ENCODE measurements at regions not wholly inside any gene's neighbourhood (a gene's known extent, or its start where the extent isn't known, plus 50 kb on each side); places are given as distances from the start of the nearest gene placed in this dataset.

GRCh38 chr5:13217636-13218035 is 726.9 kb downstream of the DNAH5 start:
- TF ChIP-seq SNAI2 (CRISPR knock-in tag; IDR thresholded peaks at IDR 0.05): no peak
- TF ChIP-seq CSDC2 (CRISPR knock-in tag; IDR thresholded peaks at IDR 0.05): no peak
- no peak for TF ChIP-seq ZFP30 (CRISPR knock-in tag; IDR thresholded peaks at IDR 0.05)
- no peak for TF ChIP-seq OSR1 (CRISPR knock-in tag; IDR thresholded peaks at IDR 0.05)
- no peak for TF ChIP-seq TOX (CRISPR knock-in tag; IDR thresholded peaks at IDR 0.05; ENCODE audit: borderline replicate concordance)
- no peak for TF ChIP-seq PATZ1 (CRISPR knock-in tag; IDR thresholded peaks at IDR 0.05; ENCODE audit: borderline replicate concordance)
- TF ChIP-seq ZFP3 (CRISPR knock-in tag; IDR thresholded peaks at IDR 0.05): no peak
- TF ChIP-seq, protein P1, sequence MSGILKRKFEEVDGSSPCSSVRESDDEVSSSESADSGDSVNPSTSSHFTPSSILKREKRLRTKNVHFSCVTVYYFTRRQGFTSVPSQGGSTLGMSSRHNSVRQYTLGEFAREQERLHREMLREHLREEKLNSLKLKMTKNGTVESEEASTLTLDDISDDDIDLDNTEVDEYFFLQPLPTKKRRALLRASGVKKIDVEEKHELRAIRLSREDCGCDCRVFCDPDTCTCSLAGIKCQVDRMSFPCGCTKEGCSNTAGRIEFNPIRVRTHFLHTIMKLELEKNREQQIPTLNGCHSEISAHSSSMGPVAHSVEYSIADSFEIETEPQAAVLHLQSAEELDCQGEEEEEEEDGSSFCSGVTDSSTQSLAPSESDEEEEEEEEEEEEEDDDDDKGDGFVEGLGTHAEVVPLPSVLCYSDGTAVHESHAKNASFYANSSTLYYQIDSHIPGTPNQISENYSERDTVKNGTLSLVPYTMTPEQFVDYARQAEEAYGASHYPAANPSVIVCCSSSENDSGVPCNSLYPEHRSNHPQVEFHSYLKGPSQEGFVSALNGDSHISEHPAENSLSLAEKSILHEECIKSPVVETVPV (CRISPR knock-in tag; IDR thresholded peaks at IDR 0.05): no peak
- TF ChIP-seq ISL1 (CRISPR knock-in tag; IDR thresholded peaks at IDR 0.05): no peak
- no peak for TF ChIP-seq PPARA (CRISPR knock-in tag; IDR thresholded peaks at IDR 0.05; ENCODE audit: borderline replicate concordance)
- TF ChIP-seq RARB (CRISPR knock-in tag; IDR thresholded peaks at IDR 0.05): no peak

Measured in SK-N-SH treated with all-trans-retinoic acid at 6 μM for 48 hours (cell line).